HG03196 (cell line): ENCODE measurements at regions not wholly inside any gene's neighbourhood (a gene's known extent, or its start where the extent isn't known, plus 50 kb on each side); places are given as distances from the start of the nearest gene placed in this dataset.

Source experiments
- ATAC-seq: cut with Tn5 transposase; IDR thresholded peaks from one replicate; pipeline ENCODE4 v1.9.1; 2021; ENCODE audit not compliant: unreplicated experiment

- no peak for ATAC-seq
These were observed 84.6 kb upstream of the FREM2 start for GRCh38 chr13:38602266-38602665.

DNA sequence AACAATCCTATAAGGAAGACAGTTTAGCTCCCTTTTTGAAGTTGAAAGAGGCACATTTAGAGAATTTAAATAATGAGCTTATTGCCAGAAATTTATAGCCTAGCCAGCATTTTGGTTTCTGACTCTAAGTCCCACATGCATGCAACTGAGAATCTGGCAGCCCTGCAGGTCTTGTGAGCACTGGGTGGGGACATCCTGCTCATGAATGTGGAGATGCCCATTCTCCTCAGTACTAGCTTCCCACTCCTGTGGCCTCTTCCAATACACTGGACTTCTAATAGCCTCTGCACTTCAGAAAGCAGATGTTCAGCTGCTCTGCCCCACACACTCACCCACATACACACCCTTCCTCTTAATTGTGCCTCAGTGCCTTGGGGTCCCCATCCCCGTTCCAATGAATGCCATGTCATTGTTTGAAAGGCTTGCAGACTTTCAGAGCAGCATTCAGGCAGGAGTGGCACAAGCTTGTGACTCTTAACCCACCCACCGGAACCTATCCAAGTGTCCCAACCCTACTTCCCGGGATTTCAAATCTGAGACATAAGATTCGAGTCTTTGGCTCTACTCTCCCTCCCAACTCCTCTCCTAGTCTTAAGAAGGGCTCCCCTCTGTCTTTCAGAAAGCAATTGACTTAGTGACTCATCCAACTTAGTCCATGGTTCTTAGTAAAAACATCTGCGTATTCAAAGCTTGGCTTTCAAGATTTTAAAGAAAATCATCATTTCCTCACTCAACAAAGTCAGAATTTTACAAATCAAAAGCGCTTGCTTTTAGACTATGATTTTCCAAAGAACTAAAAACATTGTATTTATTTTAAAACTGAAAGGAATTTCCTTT is 80.0 kb upstream of the FREM2 start:
- no peak for ATAC-seq

GRCh38 chr13:38617936-38618335 is 68.9 kb upstream of the FREM2 start:
- ATAC-seq, result no peak

DNA sequence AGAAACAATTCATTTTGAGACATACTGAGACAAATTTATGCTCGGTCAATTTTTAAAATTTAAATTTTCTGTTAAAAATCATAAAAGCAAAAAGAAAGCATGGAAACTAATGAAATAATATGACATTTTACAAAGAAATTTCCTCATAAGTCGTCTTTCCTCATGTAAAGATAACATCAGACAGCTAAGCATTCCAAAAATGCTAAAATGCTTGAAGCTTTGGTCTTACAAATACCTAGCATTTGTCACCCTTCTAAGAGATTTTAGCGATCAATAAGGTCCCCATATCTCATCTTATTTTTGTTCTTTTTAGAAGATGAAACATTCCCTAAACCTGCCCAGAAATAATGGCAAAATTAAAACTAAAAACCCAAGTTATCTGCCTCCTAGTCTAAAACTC is 68.5 kb upstream of the FREM2 start:
- ATAC-seq, result no peak

- ATAC-seq, result no peak
These were observed 68.0 kb upstream of the FREM2 start for GRCh38 chr13:38618881-38619280.

DNA sequence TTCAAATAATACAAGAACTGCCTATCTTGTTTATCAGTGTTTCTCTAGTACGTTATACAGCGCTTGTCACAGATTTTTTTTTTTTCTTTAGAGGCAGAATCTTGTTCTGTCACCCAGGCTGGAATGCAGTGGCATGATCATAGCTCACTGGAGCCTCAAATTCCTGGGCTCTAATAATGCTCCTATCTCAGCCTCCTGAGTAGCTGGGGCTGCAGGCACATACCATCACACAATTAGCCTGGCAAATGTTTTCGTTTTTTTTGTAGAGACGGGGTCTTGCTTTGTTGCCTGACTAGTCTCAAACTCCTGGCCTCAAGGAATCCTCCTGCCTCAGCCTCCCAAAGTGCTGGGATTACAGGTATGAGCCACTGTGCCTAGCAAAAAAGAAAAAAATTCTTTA is 66.0 kb upstream of the FREM2 start:
- ATAC-seq, result no peak

GRCh38 chr13:38624822-38625221 is 62.1 kb upstream of the FREM2 start:
- no peak for ATAC-seq

DNA sequence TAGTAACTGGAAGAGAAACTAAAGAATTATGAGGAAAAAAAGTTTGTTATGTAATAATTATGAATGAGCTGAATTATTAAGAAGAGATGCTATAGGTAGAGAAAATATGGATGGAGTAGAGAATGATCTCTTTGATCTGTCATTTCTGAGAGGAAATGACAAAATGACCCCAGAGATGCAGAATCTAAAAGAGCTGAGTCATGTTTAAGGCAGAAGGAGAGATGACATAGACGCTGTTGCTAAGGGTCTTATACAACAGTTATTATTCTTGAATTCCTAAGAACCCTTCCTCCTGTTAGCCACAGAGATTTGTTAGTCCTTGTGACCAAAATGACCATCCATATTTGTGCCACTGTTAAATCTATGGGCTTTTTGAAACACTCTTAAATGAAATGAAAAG is 58.3 kb upstream of the FREM2 start:
- ATAC-seq, result no peak

DNA sequence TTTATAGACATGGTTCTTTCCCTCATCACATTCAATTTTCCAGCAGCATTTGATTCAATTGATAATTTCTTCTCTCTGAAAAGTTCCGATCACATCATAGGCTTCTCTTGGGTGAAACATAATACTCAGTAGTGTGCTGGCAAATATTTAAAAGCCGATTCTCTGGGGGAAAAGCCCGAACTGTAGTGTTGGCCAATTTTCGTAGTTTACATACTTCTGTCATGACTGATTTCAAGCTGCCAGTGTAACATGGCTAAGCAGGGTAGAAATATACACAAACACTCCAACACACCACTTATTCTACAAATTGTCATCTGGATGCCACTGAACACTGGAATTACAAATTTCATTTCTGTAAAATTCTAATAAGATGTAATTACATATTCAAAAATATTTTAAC is 56.1 kb upstream of the FREM2 start:
- ATAC-seq, result no peak

DNA sequence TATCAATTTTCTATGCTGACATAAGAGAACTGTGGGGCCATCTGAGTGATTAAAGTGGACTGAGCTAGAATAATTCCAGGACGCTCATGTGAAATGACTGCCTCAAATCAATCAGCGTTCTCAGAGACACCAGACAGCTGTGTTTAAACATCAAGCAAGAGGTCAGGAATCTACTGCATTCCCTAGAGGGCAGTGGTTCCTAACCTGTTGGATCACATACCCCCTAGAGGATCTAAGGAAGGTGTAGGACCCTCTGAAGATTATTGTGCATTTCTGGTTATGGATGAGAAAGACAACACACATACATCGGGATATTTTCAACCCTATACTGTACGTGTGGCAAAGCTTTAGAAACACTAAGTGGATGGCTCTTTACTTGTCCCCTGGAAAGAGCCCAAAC is 51.8 kb upstream of the FREM2 start:
- ATAC-seq, result no peak

DNA sequence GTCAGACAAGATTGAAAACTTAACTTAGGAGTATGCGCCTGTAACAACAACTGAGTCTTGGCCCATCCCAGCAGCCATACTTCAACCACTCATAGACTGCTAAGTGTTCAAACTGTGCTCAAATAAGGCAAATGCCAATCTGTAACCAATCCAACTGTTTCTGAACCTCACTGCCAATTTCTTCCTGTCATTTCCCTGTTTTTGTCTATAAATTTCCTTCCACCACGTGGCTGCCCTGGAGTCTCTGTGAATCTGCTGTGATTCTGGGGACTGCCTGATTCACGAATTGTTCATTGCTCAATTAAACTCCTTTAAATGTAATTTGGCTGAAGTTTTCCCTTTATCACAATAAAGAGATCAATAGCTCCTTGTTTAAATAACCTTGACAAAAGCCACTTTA is 50.8 kb upstream of the FREM2 start:
- no peak for ATAC-seq

DNA sequence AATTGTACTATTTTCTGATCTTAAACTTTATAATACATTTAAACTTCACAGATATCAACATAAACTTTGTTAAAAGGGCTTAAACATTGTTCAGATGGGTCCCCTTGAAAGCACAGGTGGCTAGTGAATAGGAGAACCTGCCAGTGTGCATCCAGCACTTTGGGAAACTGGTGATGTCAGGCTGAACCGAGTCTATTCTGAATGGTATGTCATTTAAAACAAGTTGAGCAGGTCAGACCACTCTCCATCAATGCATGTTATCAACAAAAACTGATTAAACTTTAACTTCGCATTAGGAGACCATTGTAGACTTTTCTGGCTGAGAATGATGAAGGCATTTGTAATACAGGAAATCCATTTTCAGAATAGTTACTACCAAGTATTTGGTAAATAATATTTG is 50.1 kb upstream of the FREM2 start:
- no peak for ATAC-seq
